Breast epithelium (tissue), 4 donors: ENCODE measurements at regions not wholly inside any gene's neighbourhood (a gene's known extent, or its start where the extent isn't known, plus 50 kb on each side); places are given as distances from the start of the nearest gene placed in this dataset.

ENCODE experiments used
- DNase-seq, 2 donors: peaks; one replicate each; pipeline ENCODE4 v3.0.0-alpha.2; 2019; ENCODE audit warnings: low spot score in 2 of 2
- H3K27ac ChIP-seq, 2 donors: fragments of 200-600 bp; sonication (generic) in 1 of 2; one replicate each; pipeline ENCODE4 v1.5.1; 2016 to 2019; ENCODE audit warnings: mild to moderate bottlenecking in 1 of 2
- H3K27me3 ChIP-seq, 2 donors: fragments of 200-600 bp; sonication (generic) in 1 of 2; one replicate each; pipeline versions ENCODE4 v1.5.1 to v1.6.0; 2017 to 2019; ENCODE audit warnings: control low read depth in 1 of 2, mild to moderate bottlenecking in 1 of 2
- H3K36me3 ChIP-seq: fragments of 200-600 bp; one replicate; pipeline ENCODE4 v1.5.1; 2019
- H3K4me1 ChIP-seq, 2 donors: fragments of 200-600 bp; sonication (generic); one replicate each; pipeline ENCODE4 v1.5.1; 2016 to 2019; ENCODE audit warnings: control low read depth in 1 of 2
- H3K4me3 ChIP-seq, 3 donors: fragments of 200-600 bp; sonication (generic); 1 replicate in 2 of 3; 2 replicates in 1 of 3; pipeline ENCODE4 v1.5.1; 2016 to 2019; ENCODE audit warnings: mild to moderate bottlenecking in 3 of 3, moderate library complexity in 2 of 3
- H3K9me3 ChIP-seq, 2 donors: fragments of 200-600 bp; sonication (generic) in 1 of 2; one replicate each; pipeline ENCODE4 v1.5.1; 2016 to 2019; ENCODE audit warnings: control low read depth in 1 of 2
- POLR2A ChIP-seq: fragments of 450-650 bp; IDR thresholded peaks from one replicate; pipeline ENCODE4 v1.6.1; 2016; ENCODE audit warnings: antibody characterized with exemption, mild to moderate bottlenecking, moderate library complexity
- POLR2AphosphoS5 ChIP-seq, 3 donors: sonication (generic); formaldehyde crosslinking; IDR thresholded peaks; one replicate each; pipeline ENCODE4 v1.6.1; 2017; ENCODE audit warnings: antibody characterized with exemption in 3 of 3
- intact Hi-C: fragments of 100-400 bp; cut with DNase I; formaldehyde crosslinking; loops from one replicate; pipeline ENCODE4 v1.15.1; 2023; ENCODE audit warnings: low total_unique reads
- TF ChIP-seq, protein P1 (sequence below), 3 donors: fragments of 450-650 bp; IDR thresholded peaks; one replicate each; pipeline ENCODE4 v1.5.1; 2016 to 2017; ENCODE audit warnings: antibody characterized with exemption in 3 of 3, mild to moderate bottlenecking in 3 of 3, moderate library complexity in 3 of 3

DNA sequence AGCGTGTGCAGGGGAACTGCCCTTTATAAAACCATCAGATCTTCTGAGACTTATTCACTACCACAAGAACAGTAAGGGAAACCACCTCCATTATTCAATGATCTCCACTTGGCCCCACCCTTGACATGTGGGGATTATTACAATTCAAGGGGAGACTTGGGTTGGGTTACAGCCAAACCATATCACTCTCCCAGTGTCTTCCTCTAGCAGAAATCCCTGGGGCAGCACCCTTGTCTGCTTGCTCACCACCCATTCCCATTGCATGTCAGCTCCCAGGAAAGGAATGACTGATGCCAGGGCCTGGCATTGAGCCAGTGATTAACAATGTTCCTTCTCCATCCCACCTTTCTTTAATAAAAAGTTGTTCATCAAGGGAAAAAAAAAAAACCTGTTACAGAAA lies 199.0 kb downstream of the IRX1 start:
- Histone ChIP-seq H3K36me3 (no peaks in the 10 kb centered on the region), H3K27ac (no peak overlapping the region), H3K9me3 (no peaks in the 10 kb centered on the region), H3K27me3 (no peaks in the 10 kb centered on the region), H3K4me1 (no peaks in the 10 kb centered on the region), H3K4me3 (no peak overlapping the region)
- no peak for TF ChIP-seq POLR2AphosphoS5 (IDR thresholded peaks at IDR 0.05)
- TF ChIP-seq, protein P1, sequence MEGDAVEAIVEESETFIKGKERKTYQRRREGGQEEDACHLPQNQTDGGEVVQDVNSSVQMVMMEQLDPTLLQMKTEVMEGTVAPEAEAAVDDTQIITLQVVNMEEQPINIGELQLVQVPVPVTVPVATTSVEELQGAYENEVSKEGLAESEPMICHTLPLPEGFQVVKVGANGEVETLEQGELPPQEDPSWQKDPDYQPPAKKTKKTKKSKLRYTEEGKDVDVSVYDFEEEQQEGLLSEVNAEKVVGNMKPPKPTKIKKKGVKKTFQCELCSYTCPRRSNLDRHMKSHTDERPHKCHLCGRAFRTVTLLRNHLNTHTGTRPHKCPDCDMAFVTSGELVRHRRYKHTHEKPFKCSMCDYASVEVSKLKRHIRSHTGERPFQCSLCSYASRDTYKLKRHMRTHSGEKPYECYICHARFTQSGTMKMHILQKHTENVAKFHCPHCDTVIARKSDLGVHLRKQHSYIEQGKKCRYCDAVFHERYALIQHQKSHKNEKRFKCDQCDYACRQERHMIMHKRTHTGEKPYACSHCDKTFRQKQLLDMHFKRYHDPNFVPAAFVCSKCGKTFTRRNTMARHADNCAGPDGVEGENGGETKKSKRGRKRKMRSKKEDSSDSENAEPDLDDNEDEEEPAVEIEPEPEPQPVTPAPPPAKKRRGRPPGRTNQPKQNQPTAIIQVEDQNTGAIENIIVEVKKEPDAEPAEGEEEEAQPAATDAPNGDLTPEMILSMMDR (IDR thresholded peaks at IDR 0.05), result no peak
- TF ChIP-seq POLR2A, result no peak
- intact Hi-C loops, result no loop called here
- DNase-seq, result no peak

- no peaks in the 10 kb centered on the region for H3K36me3 ChIP-seq
- no peaks in the 10 kb centered on the region for H3K27me3 ChIP-seq
- TF ChIP-seq, protein P1 (IDR thresholded peaks at IDR 0.05), result no peak
- TF ChIP-seq POLR2A (no peak), POLR2AphosphoS5 (IDR thresholded peaks at IDR 0.05) (no peak)
- H3K27ac ChIP-seq, result no peak overlapping the region
- DNase-seq, result no peak
- H3K4me3 ChIP-seq, result no peak overlapping the region
- no peaks in the 10 kb centered on the region for H3K9me3 ChIP-seq
- intact Hi-C loops, result no loop called here
- no peaks in the 10 kb centered on the region for H3K4me1 ChIP-seq
Observed at GRCh38 chr5:3796736-3797135, 201.1 kb downstream of the IRX1 start.

DNA sequence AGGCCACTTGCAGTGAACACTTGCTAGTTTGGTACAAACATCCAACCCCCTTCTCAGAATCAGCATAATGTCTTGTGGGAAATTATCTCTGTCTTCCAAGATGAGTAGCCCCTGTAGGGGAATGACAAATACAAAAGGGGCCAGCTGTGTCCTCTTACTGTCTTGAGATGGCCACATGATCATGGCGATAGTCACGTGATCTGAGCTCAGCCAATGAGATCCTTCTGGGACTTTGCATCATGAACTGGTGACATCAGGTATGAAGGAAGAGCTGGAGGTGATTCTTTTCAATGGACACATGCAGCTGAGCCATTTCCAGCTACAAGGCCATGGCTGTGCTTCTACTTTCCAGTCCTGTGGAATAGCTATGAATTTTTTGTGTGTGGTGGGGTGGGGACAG lies 206.3 kb downstream of the IRX1 start:
- TF ChIP-seq POLR2AphosphoS5 (IDR thresholded peaks at IDR 0.05), result no peak
- no peak for TF ChIP-seq POLR2A
- TF ChIP-seq, protein P1 (IDR thresholded peaks at IDR 0.05), result no peak
- intact Hi-C loops, result no loop called here
- H3K27me3 ChIP-seq, result no peaks in the 10 kb centered on the region

GRCh38 chr5:3809455-3809854 lies 213.8 kb downstream of the IRX1 start:
- Histone ChIP-seq H3K9me3 (no peaks in the 10 kb centered on the region), H3K4me3 (no peak overlapping the region), H3K27ac (no peak overlapping the region), H3K27me3 (no peaks in the 10 kb centered on the region), H3K4me1 (no peaks in the 10 kb centered on the region), H3K36me3 (no peaks in the 10 kb centered on the region)
- no peak for DNase-seq
- intact Hi-C loops, result no loop called here
- TF ChIP-seq POLR2AphosphoS5 (IDR thresholded peaks at IDR 0.05), result no peak
- no peak for TF ChIP-seq POLR2A
- TF ChIP-seq, protein P1 (IDR thresholded peaks at IDR 0.05), result no peak

More for the DNA sequence above, 206.3 kb downstream of the IRX1 start:
- Histone ChIP-seq H3K9me3 (no peaks in the 10 kb centered on the region), H3K4me3 (no peak overlapping the region), H3K4me1 (no peaks in the 10 kb centered on the region), H3K36me3 (no peaks in the 10 kb centered on the region), H3K27ac (no peak overlapping the region)
- DNase-seq, result no peak

- H3K4me3 ChIP-seq, result no peak overlapping the region
- H3K27me3 ChIP-seq, result no peaks in the 10 kb centered on the region
- no peak overlapping the region for H3K27ac ChIP-seq
- no peak for DNase-seq
- intact Hi-C loops, result no loop called here
- H3K36me3 ChIP-seq, result no peaks in the 10 kb centered on the region
- H3K9me3 ChIP-seq, result no peaks in the 10 kb centered on the region
- H3K4me1 ChIP-seq, result no peaks in the 10 kb centered on the region
- TF ChIP-seq, protein P1 (IDR thresholded peaks at IDR 0.05), result no peak
- TF ChIP-seq POLR2AphosphoS5 (IDR thresholded peaks at IDR 0.05) (no peak), POLR2A (no peak)
Observed at GRCh38 chr5:3811116-3811515, 215.5 kb downstream of the IRX1 start.
